ENCODE measurements at regions not wholly inside any gene's neighbourhood (a gene's known extent, or its start where the extent isn't known, plus 50 kb on each side); places are given as distances from the start of the nearest gene placed in this dataset.

- intact Hi-C loops (cut with DNase I) = no loop called here
- Histone ChIP-seq H3K4me3 (no peak overlapping the region), H3K27ac (no peak overlapping the region), H3K4me1 (peaks cover 0 to 8% (median 0%) of the 10 kb centered on the region in 9 donors), H3K27me3 (no peaks in the 10 kb centered on the region), H3K9me3 (peaks cover 0 to 1% (median 0%) of the 10 kb centered on the region in 11 donors), H3K36me3 (no peaks in the 10 kb centered on the region)
- ATAC-seq = no peak
- TF ChIP-seq CTCF (IDR thresholded peaks at IDR 0.05) = no peak
- DNase-seq = no peak
Measured at GRCh38 chr7:42674541-42674940, 237.3 kb downstream of the C7orf25 start.

GRCh38 chr7:42673951-42674350, 237.9 kb downstream of the C7orf25 start:
- ATAC-seq = peak in 1 of 8 donors; percentile 62
- 59 to 60% methylated on average over 6 of the region's 6 CpGs for WGBS, 2 donors
- H3K9me3 ChIP-seq = no peaks in the 10 kb centered on the region

GRCh38 chr7:42672339-42672999, 239.4 kb downstream of the C7orf25 start:
- H3K4me3 ChIP-seq = no peak overlapping the region
- H3K36me3 ChIP-seq = no peaks in the 10 kb centered on the region
- no peaks in the 10 kb centered on the region for H3K27me3 ChIP-seq
- intact Hi-C loops (cut with DNase I) = no loop called here
- WGBS, 2 donors = 67 to 73% methylated on average over 2 of the region's 2 CpGs
- H3K27ac ChIP-seq = no peak overlapping the region
- ATAC-seq (no peak), DNase-seq (no peak)
- no peak for TF ChIP-seq CTCF (IDR thresholded peaks at IDR 0.05)
- peaks cover 0 to 7% (median 0%) of the 10 kb centered on the region in 11 donors for H3K9me3 ChIP-seq
- peaks cover 0 to 8% (median 0%) of the 10 kb centered on the region in 9 donors for H3K4me1 ChIP-seq

More at GRCh38 chr7:42673951-42674350, 237.9 kb downstream of the C7orf25 start:
- DNase-seq = no peak
- Histone ChIP-seq H3K4me1 (peaks cover 0 to 8% (median 0%) of the 10 kb centered on the region in 9 donors), H3K4me3 (no peak overlapping the region), H3K36me3 (no peaks in the 10 kb centered on the region), H3K27me3 (no peaks in the 10 kb centered on the region), H3K27ac (no peak overlapping the region)
- TF ChIP-seq CTCF (IDR thresholded peaks at IDR 0.05) = no peak
- intact Hi-C loops (cut with DNase I) = no loop called here

GRCh38 chr7:42671627-42672026, 240.2 kb downstream of the C7orf25 start:
- no peak overlapping the region for H3K4me3 ChIP-seq
- peaks cover 0 to 8% (median 0%) of the 10 kb centered on the region in 9 donors for H3K4me1 ChIP-seq
- H3K9me3 ChIP-seq = peaks cover 0 to 15% (median 6%) of the 10 kb centered on the region in 11 donors
- WGBS, 2 donors = 77 to 87% methylated on average over 1 of the region's 1 CpG
- no peak for ATAC-seq
- no peak overlapping the region for H3K27ac ChIP-seq
- TF ChIP-seq CTCF (IDR thresholded peaks at IDR 0.05) = no peak
- intact Hi-C loops (cut with DNase I) = no loop called here
- no peak for DNase-seq
- H3K27me3 ChIP-seq = no peaks in the 10 kb centered on the region
- H3K36me3 ChIP-seq = no peaks in the 10 kb centered on the region

Data from heart right ventricle (tissue), 16 donors.